H1 (cell line): ENCODE measurements at regions not wholly inside any gene's neighbourhood (a gene's known extent, or its start where the extent isn't known, plus 50 kb on each side); places are given as distances from the start of the nearest gene placed in this dataset.

Experiments
- BACH1 ChIP-seq: IDR thresholded peaks from 2 replicates; pipeline ENCODE4 v1.6.1; 2012; ENCODE audit warnings: low read length, improper control_type of control experiment
- CBX8 ChIP-seq: fragments of 300-800, 300-1000 bp; sonication (generic); IDR thresholded peaks from 2 replicates; pipeline ENCODE4 v1.7.1; 2016; ENCODE audit warnings: low read depth, low read length, borderline replicate concordance
- CHD2 ChIP-seq: IDR thresholded peaks from 2 replicates; pipeline ENCODE4 v1.6.1; 2012; ENCODE audit warnings: low read length, improper control_type of control experiment
- CHD7 ChIP-seq: fragments of 300-600 bp; sonication (generic); IDR thresholded peaks from 2 replicates; pipeline ENCODE4 v1.7.1; 2012; ENCODE audit warnings: low read length, moderate library complexity, mild to moderate bottlenecking, inconsistent platforms; ENCODE audit not compliant: insufficient replicate concordance
- CTCF ChIP-seq, 3 experiments: IDR thresholded peaks; 1 replicate in 2 of 3; 2 replicates in 1 of 3; pipeline versions ENCODE4 v1.5.1 to v1.6.1; 2011; ENCODE audit warnings: low read length in 3 of 3, mild to moderate bottlenecking in 3 of 3, inconsistent platforms in 2 of 3, low read depth in 1 of 3, moderate library complexity in 1 of 3; ENCODE audit not compliant: insufficient read depth in 1 of 3; ENCODE audit errors: control extremely low read depth in 1 of 3
- JUN ChIP-seq: IDR thresholded peaks from 2 replicates; pipeline ENCODE4 v1.6.1; 2011; ENCODE audit warnings: low read depth, mild to moderate bottlenecking, improper control_type of control experiment, low read length
- KDM4A ChIP-seq: IDR thresholded peaks from one replicate; pipeline ENCODE4 v1.7.1; 2012; ENCODE audit warnings: low read depth, mild to moderate bottlenecking, moderate library complexity, low read length, inconsistent platforms; ENCODE audit not compliant: severe bottlenecking
- RXRA ChIP-seq: IDR thresholded peaks from 2 replicates; pipeline ENCODE4 v1.6.1; 2011; ENCODE audit warnings: low read depth, mild to moderate bottlenecking, low read length, moderate library complexity; ENCODE audit not compliant: insufficient read depth
- SRF ChIP-seq: IDR thresholded peaks from 2 replicates; pipeline ENCODE4 v1.6.1; 2011; ENCODE audit warnings: mild to moderate bottlenecking, low read depth, low read length, moderate library complexity
- TAF7 ChIP-seq: optimal IDR thresholded peaks from 2 replicates; pipeline ENCODE3; 2011; ENCODE audit warnings: low read depth, mild to moderate bottlenecking, inconsistent platforms, low read length, moderate library complexity, borderline replicate concordance

GRCh38 chrX:7568597-7568996 lies 274.4 kb upstream of the VCX start (continued):
- TF ChIP-seq CHD7 (no peak), SRF (no peak), TAF7 (no peak), JUN (no peak), CBX8 (no peak), CHD2 (no peak), RXRA (no peak), KDM4A (no peak), BACH1 (no peak), CTCF (IDR thresholded peaks at IDR 0.05; ENCODE audit: control extremely low read depth in 1 of 3, insufficient read depth in 1 of 3, low read depth in 1 of 3, low read length in 3 of 3) (no peak)
